ENCODE measurements at regions not wholly inside any gene's neighbourhood (a gene's known extent, or its start where the extent isn't known, plus 50 kb on each side); places are given as distances from the start of the nearest gene placed in this dataset.
"Not testable (repeated sequence)": the region's sequence is repeated elsewhere in the genome, so short reads cannot be mapped to it uniquely, and the experiment has no call there.

GRCh38 chr2:43004879-43005244 is 212.5 kb upstream of the HAAO start:
- Histone ChIP-seq H3K27me3 (no peaks in the 10 kb centered on the region), H3K4me1 (no peaks in the 10 kb centered on the region), H3K36me3 (no peaks in the 10 kb centered on the region), H3K27ac (no peak overlapping the region), H3K4me3 (no peak overlapping the region), H3K9me3 (no peaks in the 10 kb centered on the region)
- no peak for TF ChIP-seq POLR2A (IDR thresholded peaks at IDR 0.05)
- no peak for TF ChIP-seq CTCF (IDR thresholded peaks at IDR 0.05)
- no peak for DNase-seq
- intact Hi-C loops (cut with DNase I; ENCODE audit: low total_unique reads) = no loop called here

- H3K27ac ChIP-seq; H3K9me3 ChIP-seq; H3K4me3 ChIP-seq; intact Hi-C loops (cut with DNase I; ENCODE audit: low total_unique reads); H3K27me3 ChIP-seq; H3K4me1 ChIP-seq; H3K36me3 ChIP-seq: not testable (repeated sequence)
- peak in 1 of 2 donors; percentile 8 for DNase-seq
Observed at GRCh38 chr2:43004126-43004865, 211.9 kb upstream of the HAAO start.

GRCh38 chr2:43003702-43004101 is 211.3 kb upstream of the HAAO start:
- TF ChIP-seq POLR2A (IDR thresholded peaks at IDR 0.05) = no peak
- TF ChIP-seq CTCF (IDR thresholded peaks at IDR 0.05) = no peak

GRCh38 chr2:43001787-43002468 is 209.5 kb upstream of the HAAO start:
- Histone ChIP-seq H3K9me3 (no peaks in the 10 kb centered on the region), H3K36me3 (no peaks in the 10 kb centered on the region), H3K27ac (no peak overlapping the region), H3K4me1 (no peaks in the 10 kb centered on the region), H3K4me3 (no peak overlapping the region), H3K27me3 (no peaks in the 10 kb centered on the region)
- peak in 1 of 2 donors; percentile 8 for DNase-seq
- intact Hi-C loops (cut with DNase I; ENCODE audit: low total_unique reads) = no loop called here
- TF ChIP-seq POLR2A (IDR thresholded peaks at IDR 0.05) (no peak), CTCF (IDR thresholded peaks at IDR 0.05) (no peak)

More at GRCh38 chr2:43003702-43004101, 211.3 kb upstream of the HAAO start:
- DNase-seq = peak in 1 of 2 donors; percentile 5
- intact Hi-C loops (cut with DNase I; ENCODE audit: low total_unique reads) = no loop called here
- Histone ChIP-seq H3K4me1 (no peaks in the 10 kb centered on the region), H3K27ac (no peak overlapping the region), H3K36me3 (no peaks in the 10 kb centered on the region), H3K4me3 (no peak overlapping the region), H3K27me3 (no peaks in the 10 kb centered on the region), H3K9me3 (no peaks in the 10 kb centered on the region)

- H3K4me1 ChIP-seq = no peaks in the 10 kb centered on the region
- no peak overlapping the region for H3K27ac ChIP-seq
- DNase-seq = no peak
- no peaks in the 10 kb centered on the region for H3K9me3 ChIP-seq
- H3K4me3 ChIP-seq = no peak overlapping the region
- TF ChIP-seq CTCF (IDR thresholded peaks at IDR 0.05) (no peak), POLR2A (IDR thresholded peaks at IDR 0.05) (no peak)
- H3K27me3 ChIP-seq = no peaks in the 10 kb centered on the region
- intact Hi-C loops (cut with DNase I; ENCODE audit: low total_unique reads) = no loop called here
- no peaks in the 10 kb centered on the region for H3K36me3 ChIP-seq
Observed at GRCh38 chr2:43001055-43001378, 208.6 kb upstream of the HAAO start.
